ENCODE measurements at regions not wholly inside any gene's neighbourhood (a gene's known extent, or its start where the extent isn't known, plus 50 kb on each side); places are given as distances from the start of the nearest gene placed in this dataset.

DNA sequence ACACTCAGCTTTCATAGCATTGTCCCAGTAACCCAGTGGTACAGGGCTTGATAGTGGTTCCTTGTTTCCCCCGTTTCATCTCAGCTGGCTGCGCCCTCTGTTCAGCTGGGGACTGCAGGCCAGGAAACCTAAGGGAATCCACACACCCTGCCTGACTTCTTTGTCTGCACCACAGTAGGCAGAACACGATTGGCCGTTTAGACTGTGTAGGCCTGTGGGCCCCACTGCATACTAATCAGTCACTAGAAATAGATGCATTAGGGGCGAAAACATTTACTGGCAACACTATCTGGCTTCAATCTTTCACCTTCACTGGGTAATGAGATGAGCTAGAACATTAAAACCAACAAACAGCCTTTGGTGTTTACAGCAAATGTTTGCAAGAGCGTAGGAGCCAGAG lies 512.7 kb upstream of the BRINP1 start:
- Histone ChIP-seq H3K4me3 (ENCODE audit: low read depth, low read length) (no peak overlapping the region), H3K36me3 (ENCODE audit: control insufficient read depth in 2 of 2, insufficient read depth in 1 of 2, low read length in 2 of 2) (no peaks in the 10 kb centered on the region), H3K9me3 (ENCODE audit: control insufficient read depth, insufficient read depth, low read depth, low read length) (no peaks in the 10 kb centered on the region), H3K4me1 (ENCODE audit: control insufficient read depth, insufficient read depth, low read length) (no peaks in the 10 kb centered on the region), H3K27ac (ENCODE audit: extremely low read depth, low read depth, low read length) (no peak overlapping the region)
- TF ChIP-seq, protein P1, sequence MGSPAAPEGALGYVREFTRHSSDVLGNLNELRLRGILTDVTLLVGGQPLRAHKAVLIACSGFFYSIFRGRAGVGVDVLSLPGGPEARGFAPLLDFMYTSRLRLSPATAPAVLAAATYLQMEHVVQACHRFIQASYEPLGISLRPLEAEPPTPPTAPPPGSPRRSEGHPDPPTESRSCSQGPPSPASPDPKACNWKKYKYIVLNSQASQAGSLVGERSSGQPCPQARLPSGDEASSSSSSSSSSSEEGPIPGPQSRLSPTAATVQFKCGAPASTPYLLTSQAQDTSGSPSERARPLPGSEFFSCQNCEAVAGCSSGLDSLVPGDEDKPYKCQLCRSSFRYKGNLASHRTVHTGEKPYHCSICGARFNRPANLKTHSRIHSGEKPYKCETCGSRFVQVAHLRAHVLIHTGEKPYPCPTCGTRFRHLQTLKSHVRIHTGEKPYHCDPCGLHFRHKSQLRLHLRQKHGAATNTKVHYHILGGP (tag by site-specific recombination; IDR thresholded peaks at IDR 0.05), result no peak
- TF ChIP-seq ZNF555 (tag by site-specific recombination; conservative IDR thresholded peaks at IDR 0.05) (no peak), SALL2 (tag by site-specific recombination; IDR thresholded peaks at IDR 0.05; ENCODE audit: borderline replicate concordance) (no peak), ZNF354C (tag by site-specific recombination; IDR thresholded peaks at IDR 0.05; ENCODE audit: borderline replicate concordance, low read depth) (no peak), ZBTB8A (tag by site-specific recombination; IDR thresholded peaks at IDR 0.05) (no peak), ZNF561 (tag by site-specific recombination; IDR thresholded peaks at IDR 0.05; ENCODE audit: borderline replicate concordance) (no peak)
- ChIA-PET POLR2A (no interaction called here), CTCF (no interaction called here)

DNA sequence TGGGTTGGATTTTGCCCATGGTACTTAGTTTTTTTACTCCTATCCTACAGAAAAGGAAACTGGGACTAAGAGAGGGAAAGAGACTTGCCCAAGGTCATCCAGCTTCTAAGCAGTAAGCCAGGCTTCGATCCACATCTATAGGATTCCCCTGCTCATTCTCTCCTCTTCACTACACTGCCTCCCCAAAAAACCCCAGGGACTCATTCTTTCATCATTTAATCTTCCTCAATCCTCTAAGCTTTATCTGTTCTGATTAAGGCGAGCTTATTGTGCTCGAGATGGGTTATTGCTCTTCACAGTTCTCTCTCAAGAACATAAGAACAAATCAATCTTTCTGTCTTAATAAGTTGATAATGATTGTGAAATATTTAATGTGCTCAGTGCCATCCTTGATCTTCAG lies 511.1 kb upstream of the BRINP1 start:
- TF ChIP-seq, protein P2, sequence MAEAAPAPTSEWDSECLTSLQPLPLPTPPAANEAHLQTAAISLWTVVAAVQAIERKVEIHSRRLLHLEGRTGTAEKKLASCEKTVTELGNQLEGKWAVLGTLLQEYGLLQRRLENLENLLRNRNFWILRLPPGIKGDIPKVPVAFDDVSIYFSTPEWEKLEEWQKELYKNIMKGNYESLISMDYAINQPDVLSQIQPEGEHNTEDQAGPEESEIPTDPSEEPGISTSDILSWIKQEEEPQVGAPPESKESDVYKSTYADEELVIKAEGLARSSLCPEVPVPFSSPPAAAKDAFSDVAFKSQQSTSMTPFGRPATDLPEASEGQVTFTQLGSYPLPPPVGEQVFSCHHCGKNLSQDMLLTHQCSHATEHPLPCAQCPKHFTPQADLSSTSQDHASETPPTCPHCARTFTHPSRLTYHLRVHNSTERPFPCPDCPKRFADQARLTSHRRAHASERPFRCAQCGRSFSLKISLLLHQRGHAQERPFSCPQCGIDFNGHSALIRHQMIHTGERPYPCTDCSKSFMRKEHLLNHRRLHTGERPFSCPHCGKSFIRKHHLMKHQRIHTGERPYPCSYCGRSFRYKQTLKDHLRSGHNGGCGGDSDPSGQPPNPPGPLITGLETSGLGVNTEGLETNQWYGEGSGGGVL (tag by site-specific recombination; IDR thresholded peaks at IDR 0.05), result no peak
- TF ChIP-seq, protein P3, sequence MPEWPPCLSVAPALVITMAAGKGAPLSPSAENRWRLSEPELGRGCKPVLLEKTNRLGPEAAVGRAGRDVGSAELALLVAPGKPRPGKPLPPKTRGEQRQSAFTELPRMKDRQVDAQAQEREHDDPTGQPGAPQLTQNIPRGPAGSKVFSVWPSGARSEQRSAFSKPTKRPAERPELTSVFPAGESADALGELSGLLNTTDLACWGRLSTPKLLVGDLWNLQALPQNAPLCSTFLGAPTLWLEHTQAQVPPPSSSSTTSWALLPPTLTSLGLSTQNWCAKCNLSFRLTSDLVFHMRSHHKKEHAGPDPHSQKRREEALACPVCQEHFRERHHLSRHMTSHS (tag by site-specific recombination; IDR thresholded peaks at IDR 0.05), result no peak
- TF ChIP-seq ZNF830 (tag by site-specific recombination; IDR thresholded peaks at IDR 0.05; ENCODE audit: low read depth) (no peak), ZNF335 (tag by site-specific recombination; conservative IDR thresholded peaks at IDR 0.05) (no peak), ZNF530 (tag by site-specific recombination; IDR thresholded peaks at IDR 0.05; ENCODE audit: low read depth) (no peak), GLIS2 (tag by site-specific recombination; IDR thresholded peaks at IDR 0.05) (no peak), BCL11A (tag by site-specific recombination; IDR thresholded peaks at IDR 0.05; ENCODE audit: low read depth) (no peak), ZNF558 (tag by site-specific recombination; IDR thresholded peaks at IDR 0.05) (no peak), ZNF202 (tag by site-specific recombination; IDR thresholded peaks at IDR 0.05; ENCODE audit: borderline replicate concordance) (no peak), MZF1 (tag by site-specific recombination; IDR thresholded peaks at IDR 0.05; ENCODE audit: borderline replicate concordance) (no peak), ZNF837 (tag by site-specific recombination; IDR thresholded peaks at IDR 0.05) (no peak), ZNF155 (tag by site-specific recombination; IDR thresholded peaks at IDR 0.05) (no peak), SCRT2 (tag by site-specific recombination; IDR thresholded peaks at IDR 0.05) (no peak)
- TF ChIP-seq, protein P4, sequence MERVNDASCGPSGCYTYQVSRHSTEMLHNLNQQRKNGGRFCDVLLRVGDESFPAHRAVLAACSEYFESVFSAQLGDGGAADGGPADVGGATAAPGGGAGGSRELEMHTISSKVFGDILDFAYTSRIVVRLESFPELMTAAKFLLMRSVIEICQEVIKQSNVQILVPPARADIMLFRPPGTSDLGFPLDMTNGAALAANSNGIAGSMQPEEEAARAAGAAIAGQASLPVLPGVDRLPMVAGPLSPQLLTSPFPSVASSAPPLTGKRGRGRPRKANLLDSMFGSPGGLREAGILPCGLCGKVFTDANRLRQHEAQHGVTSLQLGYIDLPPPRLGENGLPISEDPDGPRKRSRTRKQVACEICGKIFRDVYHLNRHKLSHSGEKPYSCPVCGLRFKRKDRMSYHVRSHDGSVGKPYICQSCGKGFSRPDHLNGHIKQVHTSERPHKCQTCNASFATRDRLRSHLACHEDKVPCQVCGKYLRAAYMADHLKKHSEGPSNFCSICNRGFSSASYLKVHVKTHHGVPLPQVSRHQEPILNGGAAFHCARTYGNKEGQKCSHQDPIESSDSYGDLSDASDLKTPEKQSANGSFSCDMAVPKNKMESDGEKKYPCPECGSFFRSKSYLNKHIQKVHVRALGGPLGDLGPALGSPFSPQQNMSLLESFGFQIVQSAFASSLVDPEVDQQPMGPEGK (tag by site-specific recombination; IDR thresholded peaks at IDR 0.05), result no peak
- Histone ChIP-seq H3K36me3 (ENCODE audit: control insufficient read depth in 2 of 2, insufficient read depth in 1 of 2, low read length in 2 of 2) (no peaks in the 10 kb centered on the region), H3K27ac (ENCODE audit: extremely low read depth, low read depth, low read length) (no peak overlapping the region), H3K9me3 (ENCODE audit: control insufficient read depth, insufficient read depth, low read depth, low read length) (no peaks in the 10 kb centered on the region), H3K4me3 (ENCODE audit: low read depth, low read length) (no peak overlapping the region), H3K4me1 (ENCODE audit: control insufficient read depth, insufficient read depth, low read length) (no peaks in the 10 kb centered on the region)
- CTCF ChIA-PET, result no interaction called here
- POLR2A ChIA-PET, result no interaction called here

Data from HEK293 (cell line).